PC-9 (cell line): ENCODE measurements at regions not wholly inside any gene's neighbourhood (a gene's known extent, or its start where the extent isn't known, plus 50 kb on each side); places are given as distances from the start of the nearest gene placed in this dataset.
"Not testable (repeated sequence)": the region's sequence is repeated elsewhere in the genome, so short reads cannot be mapped to it uniquely, and the experiment has no call there.

ENCODE experiments used
- BruUV-seq: library from RNA; stranded (reverse); fragments of 400-500 nt; replicated peaks from 2 replicates; lab custom pipeline; 2021; lab: Mats Ljungman, UMichigan
- CTCF ChIA-PET: fragments of 300-600 bp; sonication (Branson Sonifier 250); formaldehyde crosslinking; loops from one replicate; lab custom pipeline; 2022; ENCODE audit warnings: antibody characterized with exemption; lab: Charles Lee
- POLR2A ChIA-PET: fragments of 300-600 bp; sonication (Branson Sonifier 250); formaldehyde crosslinking; loops from one replicate; lab custom pipeline; 2022; ENCODE audit warnings: antibody characterized with exemption; ENCODE audit not compliant: unreplicated experiment; lab: Charles Lee
- DNase-seq, 2 experiments: peaks; one replicate each; pipeline versions ENCODE4 v3.0.0 to v3.0.0-alpha.2; 2015 to 2022; ENCODE audit warnings: mixed read lengths in 1 of 2
- H2AFZ ChIP-seq: fragments of 200-600 bp; sonication (generic); 2 replicates; pipeline ENCODE4 v1.8.1; 2017; ENCODE audit warnings: antibody characterized with exemption
- H3F3A ChIP-seq: fragments of 200-600 bp; sonication (generic); 2 replicates; pipeline ENCODE4 v1.8.1; 2017; ENCODE audit warnings: antibody characterized with exemption, mild to moderate bottlenecking, low read depth; ENCODE audit not compliant: insufficient read depth
- H3K27ac ChIP-seq: fragments of 200-600 bp; sonication (generic); 2 replicates; pipeline ENCODE4 v1.6.1; 2016; ENCODE audit warnings: mixed run types
- H3K27me3 ChIP-seq: fragments of 200-600 bp; sonication (generic); 2 replicates; pipeline ENCODE4 v1.6.1; 2016; ENCODE audit warnings: low read depth, mixed run types; ENCODE audit not compliant: insufficient read depth
- H3K36me3 ChIP-seq: fragments of 200-600 bp; sonication (generic); 2 replicates; pipeline ENCODE4 v1.6.1; 2016; ENCODE audit warnings: low read depth, mixed run types
- H3K4me1 ChIP-seq: fragments of 200-600 bp; sonication (generic); replicated peaks from 2 replicates; pipeline ENCODE4 v1.6.1; 2016; ENCODE audit warnings: mixed run types; ENCODE audit not compliant: insufficient read depth
- H3K4me2 ChIP-seq: fragments of 200-600 bp; sonication (generic); 2 replicates; pipeline ENCODE4 v1.6.1; 2017; ENCODE audit warnings: mixed run types
- H3K4me3 ChIP-seq: fragments of 200-600 bp; sonication (generic); 2 replicates; pipeline ENCODE4 v1.6.1; 2016; ENCODE audit warnings: mixed run types
- H3K79me2 ChIP-seq: fragments of 200-600 bp; sonication (generic); 2 replicates; pipeline ENCODE4 v1.6.1; 2017; ENCODE audit warnings: low read depth, mixed run types
- H3K9me2 ChIP-seq: fragments of 200-600 bp; sonication (generic); 2 replicates; pipeline ENCODE4 v1.8.1; 2017; ENCODE audit warnings: mild to moderate bottlenecking; ENCODE audit not compliant: insufficient read depth
- H3K9me3 ChIP-seq: fragments of 200-600 bp; sonication (generic); 2 replicates; pipeline ENCODE4 v1.8.1; 2016; ENCODE audit warnings: low read depth; ENCODE audit not compliant: insufficient read depth
- H4K20me1 ChIP-seq: fragments of 200-600 bp; sonication (generic); 2 replicates; pipeline ENCODE4 v1.8.1; 2017; ENCODE audit not compliant: insufficient read depth
- EZH2 ChIP-seq: fragments of 200-600 bp; sonication (generic); IDR thresholded peaks from 2 replicates; pipeline ENCODE4 v1.8.0; 2017; ENCODE audit warnings: antibody characterized with exemption, low read depth
- intact Hi-C: fragments of 100-400 bp; cut with micrococcal nuclease; formaldehyde crosslinking; loops from one replicate; pipeline ENCODE4 v1.10.0; 2022; ENCODE audit not compliant: unreplicated experiment
- TF ChIP-seq, protein P1 (sequence below): fragments of 200-600 bp; sonication (generic); conservative IDR thresholded peaks from 2 replicates; pipeline ENCODE4 v1.6.1; 2017; ENCODE audit warnings: mixed run types, antibody characterized with exemption, mild to moderate bottlenecking, moderate library complexity

DNA sequence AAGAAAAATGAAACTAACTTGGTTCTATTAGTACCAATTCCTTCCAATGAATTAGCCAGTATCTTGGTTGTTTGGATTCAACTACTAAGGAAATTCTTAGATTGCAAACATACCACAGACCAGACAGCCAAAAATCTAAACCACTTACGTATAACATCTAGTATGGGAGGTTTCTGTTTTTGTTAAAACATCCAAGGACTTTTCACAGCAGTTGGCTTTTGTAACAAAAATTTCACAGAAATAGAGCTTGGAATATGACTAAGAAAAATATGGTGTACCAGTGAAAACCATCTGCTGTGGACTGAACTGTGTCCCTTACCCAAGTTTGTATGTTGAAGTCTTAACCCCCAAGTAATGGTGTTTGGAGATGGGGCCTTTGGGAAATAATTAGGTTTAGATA is 199.2 kb downstream of the OTOL1 start:
- BruUV-seq, result no TSS peak
- Histone ChIP-seq H3K4me1 (no peaks in the 10 kb centered on the region), H3K27ac (no peak overlapping the region), H3K9me3 (no peaks in the 10 kb centered on the region; the same call in 1 of the 2 replicates), H3K9me2 (no peaks in the 10 kb centered on the region), H3K27me3 (no peaks in the 10 kb centered on the region), H3F3A (no peaks in the 10 kb centered on the region), H3K79me2 (no peaks in the 10 kb centered on the region), H3K36me3 (no peaks in the 10 kb centered on the region), H3K4me2 (no peak overlapping the region), H4K20me1 (no peaks in the 10 kb centered on the region), H2AFZ (no peak overlapping the region), H3K4me3 (no peak overlapping the region)
- intact Hi-C loops, result no loop called here
- POLR2A ChIA-PET, result no interaction called here
- no peak for TF ChIP-seq EZH2
- TF ChIP-seq, protein P1, sequence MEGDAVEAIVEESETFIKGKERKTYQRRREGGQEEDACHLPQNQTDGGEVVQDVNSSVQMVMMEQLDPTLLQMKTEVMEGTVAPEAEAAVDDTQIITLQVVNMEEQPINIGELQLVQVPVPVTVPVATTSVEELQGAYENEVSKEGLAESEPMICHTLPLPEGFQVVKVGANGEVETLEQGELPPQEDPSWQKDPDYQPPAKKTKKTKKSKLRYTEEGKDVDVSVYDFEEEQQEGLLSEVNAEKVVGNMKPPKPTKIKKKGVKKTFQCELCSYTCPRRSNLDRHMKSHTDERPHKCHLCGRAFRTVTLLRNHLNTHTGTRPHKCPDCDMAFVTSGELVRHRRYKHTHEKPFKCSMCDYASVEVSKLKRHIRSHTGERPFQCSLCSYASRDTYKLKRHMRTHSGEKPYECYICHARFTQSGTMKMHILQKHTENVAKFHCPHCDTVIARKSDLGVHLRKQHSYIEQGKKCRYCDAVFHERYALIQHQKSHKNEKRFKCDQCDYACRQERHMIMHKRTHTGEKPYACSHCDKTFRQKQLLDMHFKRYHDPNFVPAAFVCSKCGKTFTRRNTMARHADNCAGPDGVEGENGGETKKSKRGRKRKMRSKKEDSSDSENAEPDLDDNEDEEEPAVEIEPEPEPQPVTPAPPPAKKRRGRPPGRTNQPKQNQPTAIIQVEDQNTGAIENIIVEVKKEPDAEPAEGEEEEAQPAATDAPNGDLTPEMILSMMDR, result no peak
- DNase-seq, result no peak
- CTCF ChIA-PET, result no interaction called here

DNA sequence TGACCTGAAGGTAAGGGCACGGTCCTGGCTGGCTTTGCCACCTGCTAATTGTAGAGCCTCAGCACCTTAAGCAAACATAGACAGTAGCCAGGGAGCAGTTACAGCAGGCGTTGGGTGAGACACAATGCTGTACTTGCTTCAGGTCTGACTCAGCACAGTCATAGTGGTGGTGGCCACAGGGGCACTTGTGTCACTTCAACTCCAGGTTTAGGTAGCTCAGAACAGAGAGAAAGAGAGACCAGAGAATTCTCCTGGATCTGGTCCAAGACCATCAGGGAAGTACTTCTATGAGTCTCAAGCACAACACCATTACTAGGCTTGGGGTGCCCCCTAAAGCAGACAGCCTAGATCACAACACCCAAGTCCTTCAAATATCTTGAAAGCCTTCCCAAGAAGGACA is 204.4 kb downstream of the OTOL1 start:
- DNase-seq, result no peak
- no peaks in the 10 kb centered on the region for H3F3A ChIP-seq
- H3K27me3 ChIP-seq, result no peaks in the 10 kb centered on the region
- no peaks in the 10 kb centered on the region for H3K79me2 ChIP-seq
- TF ChIP-seq EZH2, result no peak
- TF ChIP-seq, protein P1, result no peak
- H3K36me3 ChIP-seq, result no peaks in the 10 kb centered on the region
- H2AFZ ChIP-seq, result no peak overlapping the region
- BruUV-seq, result no TSS peak
- H3K4me3 ChIP-seq, result no peak overlapping the region
- H3K9me3 ChIP-seq, result no peaks in the 10 kb centered on the region; the same call in 1 of the 2 replicates
- H3K27ac ChIP-seq, result no peak overlapping the region
- H3K9me2 ChIP-seq, result no peaks in the 10 kb centered on the region
- ChIA-PET POLR2A (no interaction called here), CTCF (no interaction called here)
- H3K4me1 ChIP-seq, result no peaks in the 10 kb centered on the region
- no peaks in the 10 kb centered on the region for H4K20me1 ChIP-seq
- intact Hi-C loops, result no loop called here
- no peak overlapping the region for H3K4me2 ChIP-seq

DNA sequence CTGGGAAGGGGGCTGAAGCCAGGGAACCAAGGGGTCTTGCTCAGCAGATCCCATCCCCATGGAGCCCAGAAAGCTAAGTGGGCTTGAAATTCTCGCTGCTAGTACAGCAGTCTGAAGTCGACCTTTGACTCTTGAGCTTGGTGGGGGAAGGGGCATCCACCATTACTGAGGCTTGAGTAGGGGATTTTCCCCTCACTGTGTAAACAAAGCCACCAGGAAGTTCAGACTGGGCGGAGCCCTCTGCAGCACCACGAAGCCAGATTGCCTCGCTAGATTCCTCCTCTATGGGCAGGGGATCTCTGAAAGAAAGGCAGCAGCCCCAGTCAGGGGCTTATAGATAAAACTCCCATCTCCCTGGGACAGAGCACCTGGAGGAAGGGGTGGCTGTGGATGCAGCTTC is 210.6 kb downstream of the OTOL1 start:
- BruUV-seq, H3K27me3 ChIP-seq, H3K4me2 ChIP-seq, H3K9me3 ChIP-seq, H3K79me2 ChIP-seq, H2AFZ ChIP-seq, H3K4me1 ChIP-seq, CTCF ChIA-PET, H3F3A ChIP-seq, H3K27ac ChIP-seq, POLR2A ChIA-PET, H3K36me3 ChIP-seq, H3K4me3 ChIP-seq, intact Hi-C loops, H4K20me1 ChIP-seq, H3K9me2 ChIP-seq, DNase-seq: not testable (repeated sequence)

DNA sequence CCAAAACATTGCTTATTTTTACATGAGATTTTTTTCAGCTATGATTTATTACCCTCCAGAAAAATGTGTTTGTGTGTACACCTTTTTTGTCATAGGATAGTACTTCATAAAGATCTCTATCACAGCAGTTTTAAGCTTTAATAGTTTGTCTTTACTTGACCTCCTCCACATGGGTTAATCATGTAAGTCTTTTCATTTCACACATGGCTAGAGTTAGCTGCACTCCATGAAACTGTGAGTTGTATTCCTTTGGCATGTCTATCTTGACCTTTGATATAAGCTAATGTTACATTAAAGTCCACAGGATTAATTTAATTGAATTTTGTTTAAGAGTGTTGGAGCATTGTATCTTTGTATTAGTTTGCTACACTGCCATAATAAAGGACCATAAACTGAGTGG is 217.1 kb downstream of the OTOL1 start:
- H3K36me3 ChIP-seq, result no peaks in the 10 kb centered on the region
- DNase-seq, result no peak
- H3F3A ChIP-seq, result no peaks in the 10 kb centered on the region
- H3K4me2 ChIP-seq, result no peak overlapping the region
- POLR2A ChIA-PET, result no interaction called here
- no peaks in the 10 kb centered on the region for H3K9me3 ChIP-seq
- no TSS peak for BruUV-seq
- H3K79me2 ChIP-seq, result no peaks in the 10 kb centered on the region
- no peaks in the 10 kb centered on the region for H4K20me1 ChIP-seq
- intact Hi-C loops, result no loop called here
- H3K9me2 ChIP-seq, result no peaks in the 10 kb centered on the region
- no peak overlapping the region for H2AFZ ChIP-seq
- no peaks in the 10 kb centered on the region for H3K27me3 ChIP-seq
- CTCF ChIA-PET, result no interaction called here
- no peak overlapping the region for H3K4me3 ChIP-seq
- H3K27ac ChIP-seq, result no peak overlapping the region
- H3K4me1 ChIP-seq, result no peaks in the 10 kb centered on the region
- TF ChIP-seq, protein P1, result no peak
- no peak for TF ChIP-seq EZH2
